NAMALWA (cell line): ENCODE measurements at regions not wholly inside any gene's neighbourhood (a gene's known extent, or its start where the extent isn't known, plus 50 kb on each side); places are given as distances from the start of the nearest gene placed in this dataset.

Source experiments
- DNase-seq: peaks from one replicate; pipeline ENCODE4 v3.0.0-alpha.2; 2015; ENCODE audit warnings: low spot score

- DNase-seq, result no peak
These were observed 422.6 kb downstream of the NUF2 start for GRCh38 chr1:163744301-163744887.

- DNase-seq, result no peak
These were observed 423.4 kb downstream of the NUF2 start for GRCh38 chr1:163745204-163745603.

- no peak for DNase-seq
These were observed 425.5 kb downstream of the NUF2 start for GRCh38 chr1:163747261-163747660.

GRCh38 chr1:163747855-163748254, 426.1 kb downstream of the NUF2 start:
- DNase-seq, result no peak

- DNase-seq, result no peak
These were observed 437.4 kb downstream of the NUF2 start for GRCh38 chr1:163758977-163759670.

- no peak for DNase-seq
These were observed 440.1 kb downstream of the NUF2 start for GRCh38 chr1:163761898-163762297.

GRCh38 chr1:163766257-163766918, 444.6 kb downstream of the NUF2 start:
- no peak for DNase-seq

- DNase-seq, result no peak
These were observed 446.8 kb downstream of the NUF2 start for GRCh38 chr1:163768576-163768975.

GRCh38 chr1:163770265-163770664, 448.5 kb downstream of the NUF2 start:
- DNase-seq, result no peak

GRCh38 chr1:163771637-163772036, 449.9 kb downstream of the NUF2 start:
- DNase-seq, result no peak

GRCh38 chr1:163772246-163772645, 450.5 kb downstream of the NUF2 start:
- no peak for DNase-seq

- DNase-seq, result no peak
These were observed 451.6 kb downstream of the NUF2 start for GRCh38 chr1:163773396-163773795.

GRCh38 chr1:163774401-163774945, 452.7 kb downstream of the NUF2 start:
- DNase-seq, result no peak

- DNase-seq, result no peak
These were observed 453.3 kb downstream of the NUF2 start for GRCh38 chr1:163774978-163775620.

- no peak for DNase-seq
These were observed 455.5 kb downstream of the NUF2 start for GRCh38 chr1:163777205-163777604.

GRCh38 chr1:163781146-163781545, 459.4 kb downstream of the NUF2 start:
- DNase-seq, result no peak

GRCh38 chr1:163785868-163786405, 464.2 kb downstream of the NUF2 start:
- DNase-seq, result no peak

GRCh38 chr1:163789911-163790310, 468.2 kb downstream of the NUF2 start:
- no peak for DNase-seq

- no peak for DNase-seq
These were observed 472.8 kb downstream of the NUF2 start for GRCh38 chr1:163794551-163794950.

- DNase-seq, result no peak
These were observed 474.7 kb downstream of the NUF2 start for GRCh38 chr1:163796394-163796821.

GRCh38 chr1:163797816-163798215, 476.1 kb downstream of the NUF2 start:
- no peak for DNase-seq

- no peak for DNase-seq
These were observed 477.5 kb downstream of the NUF2 start for GRCh38 chr1:163799190-163799805.
